A549 (cell line): ENCODE measurements at regions not wholly inside any gene's neighbourhood (a gene's known extent, or its start where the extent isn't known, plus 50 kb on each side); places are given as distances from the start of the nearest gene placed in this dataset.

Source experiments
- ATAC-seq, 2 experiments: fragments of 200-7000 bp in 1 of 2; fragments of >200 bp in 1 of 2; cut with Nextera tagmentation in 1 of 2; cut with Tn5 transposase in 1 of 2; 3 replicates each; pipeline versions ENCODE4 v1.8.0 to v1.9.1; 2018 to 2020; ENCODE audit warnings: mild to moderate bottlenecking in 1 of 2, moderate library complexity in 1 of 2
- CTCF ChIA-PET: fragments of 300-600 bp; sonication (Branson Sonifier 250); formaldehyde crosslinking; extraction: SDS; loops from one replicate; lab custom pipeline; 2021; ENCODE audit warnings: antibody characterized with exemption, inconsistent platforms; lab: Yijun Ruan, JAX
- POLR2A ChIA-PET: fragments of 350-600 bp; formaldehyde crosslinking; extraction: SDS; loops from one replicate; lab custom pipeline; 2021; ENCODE audit warnings: antibody characterized with exemption, inconsistent platforms; lab: Yijun Ruan, JAX
- DNase-seq, 2 experiments: peaks; one replicate each; pipeline versions ENCODE4 v3.0.0 to v3.0.0-alpha.2; 2011 to 2016; ENCODE audit warnings: low read depth in 1 of 2, low spot score in 1 of 2
- FAIRE-seq: peaks from 2 replicates; lab custom pipeline; 2011; peaks lifted over from hg19 to GRCh38; lab: Jason Lieb, UNC
- H3K27ac ChIP-seq, 2 experiments: fragments of >200 bp; sonication (Bioruptor Twin); formaldehyde crosslinking; 3 replicates each; pipeline ENCODE4 v1.5.1; 2016 to 2017
- H3K4me1 ChIP-seq: fragments of >200 bp; sonication (Bioruptor Twin); formaldehyde crosslinking; 3 replicates; pipeline ENCODE4 v1.6.1; 2016
- H3K4me2 ChIP-seq: fragments of >200 bp; sonication (Bioruptor Twin); formaldehyde crosslinking; 3 replicates; pipeline ENCODE4 v1.6.1; 2016
- H3K4me3 ChIP-seq: fragments of >200 bp; sonication (Bioruptor Twin); formaldehyde crosslinking; 3 replicates; pipeline ENCODE4 v1.5.1; 2016
- H3K9me3 ChIP-seq: fragments of >200 bp; sonication (Bioruptor Twin); formaldehyde crosslinking; 3 replicates; pipeline ENCODE4 v1.6.1; 2016
- FOSB ChIP-seq: fragments of 250-450 bp; sonication (Bioruptor Pico); IDR thresholded peaks from 2 replicates; pipeline ENCODE4 v1.5.0; 2020; ENCODE audit warnings: mild to moderate bottlenecking, moderate library complexity
- FOSL2 ChIP-seq, 2 experiments: fragments of 450-650 bp in 1 of 2; fragments of >200 bp in 1 of 2; sonication (Bioruptor Twin) in 1 of 2; formaldehyde crosslinking; IDR thresholded peaks; 2 replicates each; pipeline versions ENCODE4 v1.5.0 to v1.6.1; 2016 to 2020; ENCODE audit warnings: mild to moderate bottlenecking in 1 of 2, moderate library complexity in 1 of 2
- GATA3 ChIP-seq: IDR thresholded peaks from 2 replicates; pipeline ENCODE4 v1.6.1; 2012; ENCODE audit warnings: borderline replicate concordance
- HDAC2 ChIP-seq: fragments of 200-600 bp; sonication (generic); IDR thresholded peaks from 2 replicates; pipeline ENCODE4 v1.6.1; 2016
- HES2 ChIP-seq: fragments of >200 bp; sonication (Bioruptor Twin); formaldehyde crosslinking; IDR thresholded peaks from 2 replicates; pipeline ENCODE4 v1.6.1; 2016
- HOXA7 ChIP-seq: fragments of 250-450 bp; sonication (Bioruptor Pico); IDR thresholded peaks from 2 replicates; pipeline ENCODE4 v1.5.0; 2020; ENCODE audit warnings: mild to moderate bottlenecking, moderate library complexity
- HOXB13 ChIP-seq: fragments of 250-450 bp; sonication (Bioruptor Pico); IDR thresholded peaks from 2 replicates; pipeline ENCODE4 v1.5.0; 2020; ENCODE audit warnings: low read depth, mild to moderate bottlenecking, moderate library complexity
- HOXB5 ChIP-seq: fragments of 250-450 bp; sonication (Bioruptor Pico); IDR thresholded peaks from 2 replicates; pipeline ENCODE4 v1.5.0; 2020; ENCODE audit warnings: mild to moderate bottlenecking, moderate library complexity
- JUNB ChIP-seq: fragments of >200 bp; sonication (Bioruptor Twin); formaldehyde crosslinking; IDR thresholded peaks from 2 replicates; pipeline ENCODE4 v1.6.1; 2016
- MAFK ChIP-seq: fragments of 450-650 bp; IDR thresholded peaks from 2 replicates; pipeline ENCODE4 v1.6.1; 2014; ENCODE audit not compliant: partially characterized antibody
- MAZ ChIP-seq: fragments of 150-350 bp; IDR thresholded peaks from 2 replicates; pipeline ENCODE4 v1.6.1; 2014; ENCODE audit warnings: antibody characterized with exemption, low read depth, low read length, borderline replicate concordance
- PHF8 ChIP-seq: fragments of 200-600 bp; sonication (generic); IDR thresholded peaks from 2 replicates; pipeline ENCODE4 v1.6.1; 2016; ENCODE audit warnings: low read depth, mild to moderate bottlenecking, antibody characterized with exemption, moderate library complexity, borderline replicate concordance
- POLR2AphosphoS2 ChIP-seq: conservative IDR thresholded peaks from 2 replicates; pipeline ENCODE4 v1.6.1; 2012; ENCODE audit warnings: low read length, improper control_type of control experiment, inconsistent platforms
- REST ChIP-seq: fragments of 200-600 bp; sonication (generic); IDR thresholded peaks from 2 replicates; pipeline ENCODE4 v1.6.1; 2016; ENCODE audit warnings: antibody characterized with exemption, mild to moderate bottlenecking, moderate library complexity
- RNF2 ChIP-seq: fragments of 200-600 bp; sonication (generic); IDR thresholded peaks from 2 replicates; pipeline ENCODE4 v1.6.1; 2016; ENCODE audit warnings: low read depth, mild to moderate bottlenecking, antibody characterized with exemption, moderate library complexity, borderline replicate concordance
- SMC3 ChIP-seq: fragments of >200 bp; sonication (Bioruptor Twin); formaldehyde crosslinking; IDR thresholded peaks from 3 replicates; pipeline ENCODE4 v1.6.1; 2018; ENCODE audit warnings: inconsistent platforms
- ZC3H11A ChIP-seq: fragments of 450-650 bp; IDR thresholded peaks from 2 replicates; pipeline ENCODE4 v1.6.1; 2014; ENCODE audit warnings: antibody characterized with exemption, mild to moderate bottlenecking
- WGBS: methylation state at CpG from one replicate; pipeline ENCODE4 v1.1.6; 2017; ENCODE audit errors: missing lambda C conversion rate; 5-methylcytosine and 5-hydroxymethylcytosine counted together
- TF ChIP-seq, protein P1 (sequence below): fragments of >200 bp; sonication (Bioruptor Twin); formaldehyde crosslinking; IDR thresholded peaks from 3 replicates; pipeline ENCODE4 v1.6.1; 2016

DNA sequence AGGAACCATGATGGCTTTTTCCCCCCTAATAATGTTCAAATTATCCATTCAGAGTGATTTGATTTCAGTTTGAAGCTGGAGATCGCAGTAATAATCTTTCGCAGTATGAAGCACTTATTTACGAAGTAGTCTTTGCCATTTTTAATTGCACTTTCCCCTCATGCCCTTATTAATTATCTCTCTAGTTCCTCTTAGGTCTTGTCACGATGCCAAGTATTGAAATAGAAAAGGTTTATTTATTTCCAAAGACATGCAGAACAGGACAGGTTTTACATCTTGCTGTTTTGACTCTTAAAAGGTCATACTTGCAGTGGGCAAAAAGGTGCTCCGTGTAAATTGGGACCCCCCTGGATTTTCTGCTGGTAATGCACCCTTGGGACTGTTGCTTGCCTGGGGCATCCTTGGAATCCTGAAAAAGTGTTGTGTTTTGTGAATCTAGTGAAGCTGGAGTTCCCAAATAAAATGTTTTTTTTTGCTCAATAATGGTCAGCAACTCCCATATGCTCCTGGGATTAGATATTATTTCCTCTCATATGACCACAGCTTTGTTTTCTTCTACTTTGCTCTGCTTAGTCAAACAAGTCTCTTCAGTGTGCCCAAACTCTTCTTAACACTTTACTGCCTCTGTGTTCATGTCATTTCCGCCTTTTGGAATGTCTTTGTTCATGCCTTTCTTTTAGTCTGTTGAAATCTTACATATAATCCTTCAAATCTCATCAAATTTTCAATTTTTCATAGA, 278.3 kb downstream of the TMEM38B start:
- POLR2A ChIA-PET, result no interaction called here
- no peak for ATAC-seq
- no peak overlapping the region for H3K4me2 ChIP-seq
- TF ChIP-seq FOSL2 (IDR thresholded peaks at IDR 0.05), result no peak
- TF ChIP-seq FOSL2 (CRISPR knock-in tag; IDR thresholded peaks at IDR 0.05), result no peak
- no peak for TF ChIP-seq ZC3H11A
- TF ChIP-seq HDAC2, result no peak
- TF ChIP-seq HOXA7 (CRISPR knock-in tag), result no peak
- TF ChIP-seq, all 56 proteins: peak for 0
- Histone ChIP-seq H3K9me3 (no peaks in the 10 kb centered on the region), H3K4me1 (no peaks in the 10 kb centered on the region), H3K27ac (no peak overlapping the region), H3K4me3 (no peak overlapping the region)
- WGBS, result 29% methylated on average over 6 of the region's 6 CpGs
- CTCF ChIA-PET, result no interaction called here
- DNase-seq, result no peak
- FAIRE-seq, result no peak

- FAIRE-seq, result no peak
- no peak overlapping the region for H3K4me2 ChIP-seq
- no peak overlapping the region for H3K27ac ChIP-seq
- TF ChIP-seq PHF8 (no peak), JUNB (no peak), HOXA7 (CRISPR knock-in tag) (no peak), HES2 (no peak), GATA3 (no peak), RNF2 (no peak), REST (no peak), FOSB (CRISPR knock-in tag) (no peak), MAZ (no peak), HOXB13 (no peak), HOXB5 (CRISPR knock-in tag) (no peak), SMC3 (no peak), POLR2AphosphoS2 (no peak), MAFK (no peak)
- TF ChIP-seq, protein P1, sequence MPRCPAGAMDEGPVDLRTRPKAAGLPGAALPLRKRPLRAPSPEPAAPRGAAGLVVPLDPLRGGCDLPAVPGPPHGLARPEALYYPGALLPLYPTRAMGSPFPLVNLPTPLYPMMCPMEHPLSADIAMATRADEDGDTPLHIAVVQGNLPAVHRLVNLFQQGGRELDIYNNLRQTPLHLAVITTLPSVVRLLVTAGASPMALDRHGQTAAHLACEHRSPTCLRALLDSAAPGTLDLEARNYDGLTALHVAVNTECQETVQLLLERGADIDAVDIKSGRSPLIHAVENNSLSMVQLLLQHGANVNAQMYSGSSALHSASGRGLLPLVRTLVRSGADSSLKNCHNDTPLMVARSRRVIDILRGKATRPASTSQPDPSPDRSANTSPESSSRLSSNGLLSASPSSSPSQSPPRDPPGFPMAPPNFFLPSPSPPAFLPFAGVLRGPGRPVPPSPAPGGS, result no peak
- TF ChIP-seq, all 56 proteins: peak for 0
- H3K9me3 ChIP-seq, result no peaks in the 10 kb centered on the region
- H3K4me1 ChIP-seq, result no peaks in the 10 kb centered on the region
- WGBS, result 60% methylated on average over 3 of the region's 3 CpGs
- no peak overlapping the region for H3K4me3 ChIP-seq
- no peak for ATAC-seq
- DNase-seq, result no peak
- CTCF ChIA-PET, result interaction anchor here (1.0 kb wide), 1 partner anchor 132 kb away, joined by 3 read pairs; no protein-coding TSS in a partner anchor
- POLR2A ChIA-PET, result no interaction called here
Measured at GRCh38 chr9:105973951-105974351, 279.6 kb downstream of the TMEM38B start.
